Neural cell (in vitro differentiated cells): ENCODE measurements at regions not wholly inside any gene's neighbourhood (a gene's known extent, or its start where the extent isn't known, plus 50 kb on each side); places are given as distances from the start of the nearest gene placed in this dataset.

Experiments
- H2AFZ ChIP-seq: fragments of 200-600, 300-800 bp; sonication (generic), shearing (Covaris generic); 2 replicates; pipeline ENCODE4 v1.6.0; 2014; ENCODE audit warnings: low read depth, mild to moderate bottlenecking, antibody characterized with exemption, low read length, moderate library complexity
- H3F3A ChIP-seq: fragments of 200-600 bp; shearing (Covaris generic); 2 replicates; pipeline ENCODE4 v1.6.1; 2016; ENCODE audit warnings: mild to moderate bottlenecking, moderate library complexity, mixed read lengths, antibody characterized with exemption, low read length; ENCODE audit not compliant: insufficient read depth, poor library complexity, severe bottlenecking
- H3K27ac ChIP-seq: fragments of 200-600, 300-800 bp; sonication (generic), shearing (Covaris generic); 2 replicates; pipeline ENCODE4 v1.5.1; 2014; ENCODE audit warnings: mild to moderate bottlenecking, low read length, moderate library complexity
- H3K27me3 ChIP-seq: fragments of 300-800, 200-600 bp; sonication (generic), shearing (Covaris generic); 2 replicates; pipeline ENCODE4 v1.6.0; 2014; ENCODE audit warnings: mild to moderate bottlenecking, low read depth, low read length, moderate library complexity; ENCODE audit not compliant: insufficient read depth
- H3K36me3 ChIP-seq: fragments of 300-800, 200-600 bp; sonication (generic), shearing (Covaris generic); 2 replicates; pipeline ENCODE4 v1.5.1; 2014; ENCODE audit warnings: mild to moderate bottlenecking, antibody characterized with exemption, low read length, moderate library complexity; ENCODE audit not compliant: insufficient read depth
- H3K4me2 ChIP-seq: fragments of 300-800, 200-600 bp; sonication (generic), shearing (Covaris generic); 2 replicates; pipeline ENCODE4 v1.6.0; 2014; ENCODE audit warnings: mild to moderate bottlenecking, low read length
- H3K4me3 ChIP-seq: fragments of 300-800, 200-600 bp; sonication (generic), shearing (Covaris generic); 2 replicates; pipeline ENCODE4 v1.5.1; 2014; ENCODE audit warnings: mild to moderate bottlenecking, low read length, moderate library complexity
- H3K79me2 ChIP-seq: fragments of 200-600 bp; shearing (Covaris generic); replicated peaks from 2 replicates; pipeline ENCODE4 v1.6.0; 2014; ENCODE audit warnings: mild to moderate bottlenecking, low read length, moderate library complexity; ENCODE audit not compliant: insufficient read depth
- H3K9ac ChIP-seq: fragments of 300-800, 200-600 bp; sonication (generic), shearing (Covaris generic); 2 replicates; pipeline ENCODE4 v1.6.1; 2016; ENCODE audit warnings: mild to moderate bottlenecking, low read length, mixed read lengths
- H3K9me2 ChIP-seq: fragments of 200-600 bp; shearing (Covaris generic); 2 replicates; pipeline ENCODE4 v1.6.1; 2016; ENCODE audit warnings: mild to moderate bottlenecking, low read length, mixed read lengths; ENCODE audit not compliant: insufficient read depth
- H3K9me3 ChIP-seq: fragments of 200-600, 300-800 bp; sonication (generic), shearing (Covaris generic); 2 replicates; pipeline ENCODE4 v1.6.1; 2016; ENCODE audit warnings: mild to moderate bottlenecking, mixed run types, low read length, moderate library complexity, mixed read lengths
- H4K20me1 ChIP-seq: fragments of 200-600 bp; shearing (Covaris generic); 2 replicates; pipeline ENCODE4 v1.6.1; 2016; ENCODE audit warnings: mild to moderate bottlenecking, mixed run types; ENCODE audit not compliant: insufficient read depth
- CTCF ChIP-seq: fragments of 450-650 bp; IDR thresholded peaks from 2 replicates; pipeline ENCODE4 v1.5.1; 2014; ENCODE audit warnings: antibody characterized with exemption, mild to moderate bottlenecking, moderate library complexity; ENCODE audit not compliant: poor library complexity, severe bottlenecking
- EP300 ChIP-seq: fragments of 450-650 bp; conservative IDR thresholded peaks from 2 replicates; pipeline ENCODE4 v1.6.1; 2014; ENCODE audit warnings: antibody characterized with exemption, mild to moderate bottlenecking, moderate library complexity; ENCODE audit not compliant: poor library complexity, severe bottlenecking
- EZH2 ChIP-seq: fragments of 200-600, 300-800 bp; shearing (Covaris generic), sonication (generic); IDR thresholded peaks from 2 replicates; pipeline ENCODE4 v1.6.1; 2014; ENCODE audit warnings: antibody characterized with exemption, low read length, borderline replicate concordance, mild to moderate bottlenecking; ENCODE audit not compliant: insufficient read depth, poor library complexity, severe bottlenecking
- MXI1 ChIP-seq: fragments of 450-650 bp; conservative IDR thresholded peaks from 2 replicates; pipeline ENCODE4 v1.6.1; 2014; ENCODE audit warnings: antibody characterized with exemption, mild to moderate bottlenecking; ENCODE audit not compliant: poor library complexity, severe bottlenecking
- POLR2AphosphoS5 ChIP-seq: IDR thresholded peaks from 2 replicates; pipeline ENCODE4 v1.6.1; 2012
- RAD21 ChIP-seq: fragments of 450-650 bp; conservative IDR thresholded peaks from 2 replicates; pipeline ENCODE4 v1.6.1; 2014; ENCODE audit warnings: antibody characterized with exemption, mild to moderate bottlenecking, moderate library complexity
- REST ChIP-seq: IDR thresholded peaks from 2 replicates; pipeline ENCODE4 v1.6.1; 2012; ENCODE audit warnings: borderline replicate concordance
- SMC3 ChIP-seq: fragments of 450-650 bp; conservative IDR thresholded peaks from 2 replicates; pipeline ENCODE4 v1.6.1; 2014; ENCODE audit warnings: antibody characterized with exemption, mild to moderate bottlenecking, moderate library complexity; ENCODE audit not compliant: poor library complexity
- TAF1 ChIP-seq: IDR thresholded peaks from 2 replicates; pipeline ENCODE4 v1.6.1; 2012; ENCODE audit warnings: low read depth

- TF ChIP-seq CTCF, result no peak
- no peak for TF ChIP-seq EZH2
- TF ChIP-seq TAF1, result no peak
- TF ChIP-seq MXI1, result no peak
- TF ChIP-seq EP300, result no peak
- no peak for TF ChIP-seq POLR2AphosphoS5
- TF ChIP-seq RAD21, result no peak
- TF ChIP-seq SMC3, result no peak
- no peak for TF ChIP-seq REST
- H3F3A ChIP-seq, result peaks cover 4% of the 10 kb centered on the region
- no peak overlapping the region for H3K4me2 ChIP-seq
- H3K4me3 ChIP-seq, result peak overlapping the region; percentile 17
- no peak overlapping the region for H3K9ac ChIP-seq
- no peaks in the 10 kb centered on the region for H3K9me3 ChIP-seq
- no peaks in the 10 kb centered on the region for H4K20me1 ChIP-seq
- no peak overlapping the region for H2AFZ ChIP-seq
- H3K27me3 ChIP-seq, result no peaks in the 10 kb centered on the region
- H3K9me2 ChIP-seq, result no peaks in the 10 kb centered on the region
- H3K27ac ChIP-seq, result no peak overlapping the region
- H3K36me3 ChIP-seq, result no peaks in the 10 kb centered on the region
- no peaks in the 10 kb centered on the region for H3K79me2 ChIP-seq
These were observed 286.7 kb upstream of the PRKCQ start for GRCh38 chr10:6866757-6867156.

GRCh38 chr10:6864142-6864541 lies 284.1 kb upstream of the PRKCQ start:
- no peak for TF ChIP-seq SMC3
- peaks cover 1% of the 10 kb centered on the region for H3F3A ChIP-seq
- H3K27me3 ChIP-seq, result no peaks in the 10 kb centered on the region
- H3K36me3 ChIP-seq, result no peaks in the 10 kb centered on the region
- H3K9me2 ChIP-seq, result no peaks in the 10 kb centered on the region
- no peaks in the 10 kb centered on the region for H3K79me2 ChIP-seq
- no peak overlapping the region for H3K9ac ChIP-seq
- H3K4me2 ChIP-seq, result no peak overlapping the region
- no peak overlapping the region for H3K27ac ChIP-seq
- no peaks in the 10 kb centered on the region for H4K20me1 ChIP-seq
- no peaks in the 10 kb centered on the region for H3K9me3 ChIP-seq
- H3K4me3 ChIP-seq, result no peak overlapping the region
- no peak overlapping the region for H2AFZ ChIP-seq

- Histone ChIP-seq H3K9me2 (no peaks in the 10 kb centered on the region), H3K4me3 (no peak overlapping the region), H2AFZ (no peak overlapping the region), H3K4me2 (no peak overlapping the region), H3K9me3 (no peaks in the 10 kb centered on the region), H3K36me3 (no peaks in the 10 kb centered on the region), H3K27me3 (no peaks in the 10 kb centered on the region), H4K20me1 (no peaks in the 10 kb centered on the region), H3K79me2 (no peaks in the 10 kb centered on the region), H3K9ac (no peak overlapping the region), H3K27ac (no peak overlapping the region), H3F3A (no peaks in the 10 kb centered on the region)
- TF ChIP-seq REST, result no peak
These were observed 283.3 kb upstream of the PRKCQ start for GRCh38 chr10:6863381-6863780.
